ENCODE measurements at regions not wholly inside any gene's neighbourhood (a gene's known extent, or its start where the extent isn't known, plus 50 kb on each side); places are given as distances from the start of the nearest gene placed in this dataset.
A peak's percentile ranks its signal among the peaks of the same experiment; 100 is the strongest.

DNA sequence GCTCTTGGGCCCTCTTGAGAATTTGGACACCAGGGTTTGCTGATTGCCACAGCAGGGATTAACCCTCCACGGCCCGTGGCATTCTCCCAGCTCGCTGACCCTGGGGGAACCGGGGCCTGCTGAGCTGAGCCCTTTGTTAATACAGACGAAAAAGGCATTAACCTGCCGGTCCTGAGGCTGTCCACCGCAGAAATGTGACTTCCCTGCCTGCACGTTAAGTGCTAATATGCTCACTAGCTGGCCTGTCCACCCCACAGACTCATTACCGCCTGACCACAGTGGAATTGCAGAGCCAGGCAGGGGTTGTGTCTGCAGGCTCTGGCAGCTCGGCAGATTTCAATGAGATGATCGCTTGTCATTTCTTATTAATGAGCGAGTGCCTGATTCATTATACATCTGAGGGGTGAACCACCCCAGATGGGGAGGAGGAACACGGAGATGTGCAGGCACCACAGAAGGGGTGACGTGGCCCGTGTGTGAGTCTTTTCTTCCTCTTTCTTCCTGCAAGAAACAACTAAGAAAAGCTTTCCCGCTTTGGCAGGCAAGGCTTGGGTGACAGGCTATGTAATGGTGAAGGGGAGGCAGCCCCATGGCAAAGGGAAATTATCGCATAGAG lies 126.0 kb downstream of the GLI2 start:
- Histone ChIP-seq H2AFZ (ENCODE audit: low read length) (no peak overlapping the region), H3K36me3 (replicated peaks in 1 of 2; ENCODE audit: control insufficient read depth in 1 of 2, insufficient read depth in 2 of 2, low read length in 2 of 2) (no peaks in the 10 kb centered on the region), H3K9ac (ENCODE audit: insufficient read depth, low read depth, low read length) (no peak overlapping the region), H3K9me3 (ENCODE audit: low read length) (no peaks in the 10 kb centered on the region), H3K4me3 (replicated peaks in 1 of 3; ENCODE audit: insufficient read depth in 1 of 3, low read depth in 2 of 3, low read length in 3 of 3) (no peak overlapping the region), H3K79me2 (ENCODE audit: insufficient read depth, low read length) (no peaks in the 10 kb centered on the region), H3K27ac (ENCODE audit: extremely low read length, insufficient read depth, low read length) (no peak overlapping the region), H3K4me1 (ENCODE audit: insufficient read depth, low read length) (no peaks in the 10 kb centered on the region), H3K27me3 (ENCODE audit: control insufficient read depth in 1 of 2, insufficient read depth in 2 of 2, low read length in 2 of 2) (peaks cover 7 to 79% of the 10 kb centered on the region in 2 experiments; a peak in 4 of 5 replicates), H4K20me1 (ENCODE audit: insufficient read depth, low read length) (no peaks in the 10 kb centered on the region; the same call in 1 of the 2 replicates), H3K4me2 (ENCODE audit: low read depth, low read length) (no peak overlapping the region)
- TF ChIP-seq CREB1 (IDR thresholded peaks at IDR 0.05) (0 out of 2 replicates have a peak, but pooled peaks have one; percentile 17), CREB1 (CRISPR knock-in tag; IDR thresholded peaks at IDR 0.05) (no peak), SIN3A (IDR thresholded peaks at IDR 0.05; ENCODE audit: borderline replicate concordance, low read depth, low read length) (no peak)
- ChIA-PET POLR2A (no interaction called here), CTCF (ENCODE audit: low intra/inter-chr PET ratio, low total read pairs) (no interaction called here)
- WGBS (ENCODE audit: low lambda C conversion rate) = 25% methylated on average over 12 of the region's 17 CpGs
- intact Hi-C loops (cut with micrococcal nuclease; ENCODE audit: unreplicated experiment) = no loop called here
- DNase-seq (ENCODE audit: low spot score) (no peak), ATAC-seq (no peak), FAIRE-seq (no peak)
- in situ Hi-C loops (cut with HindIII; ENCODE audit: extremely low pct_ligation_motif_present, low pct_unique_long_range_greater_than_20kb) = no loop called here
- no TSS peak for BruUV-seq (replicated peaks)

GRCh38 chr2:120862201-120863060 lies 126.8 kb downstream of the GLI2 start:
- 41% methylated on average over 12 of the region's 18 CpGs for WGBS (ENCODE audit: low lambda C conversion rate)
- no peak for TF ChIP-seq ZNF253 (CRISPR knock-in tag; IDR thresholded peaks at IDR 0.05; ENCODE audit: borderline replicate concordance)
- Histone ChIP-seq H3K36me3 (replicated peaks in 1 of 2; ENCODE audit: control insufficient read depth in 1 of 2, insufficient read depth in 2 of 2, low read length in 2 of 2) (no peaks in the 10 kb centered on the region), H3K4me2 (ENCODE audit: low read depth, low read length) (no peak overlapping the region), H3K9me3 (ENCODE audit: low read length) (no peaks in the 10 kb centered on the region), H3K4me3 (replicated peaks in 1 of 3; ENCODE audit: insufficient read depth in 1 of 3, low read depth in 2 of 3, low read length in 3 of 3) (no peak overlapping the region), H4K20me1 (ENCODE audit: insufficient read depth, low read length) (no peaks in the 10 kb centered on the region; the same call in 1 of the 2 replicates), H3K27me3 (ENCODE audit: control insufficient read depth in 1 of 2, insufficient read depth in 2 of 2, low read length in 2 of 2) (peaks cover 11 to 86% of the 10 kb centered on the region in 2 experiments; a peak in 4 of 5 replicates), H3K4me1 (ENCODE audit: insufficient read depth, low read length) (no peaks in the 10 kb centered on the region), H3K9ac (ENCODE audit: insufficient read depth, low read depth, low read length) (no peak overlapping the region), H3K27ac (ENCODE audit: extremely low read length, insufficient read depth, low read length) (no peak overlapping the region), H3K79me2 (ENCODE audit: insufficient read depth, low read length) (no peaks in the 10 kb centered on the region), H2AFZ (ENCODE audit: low read length) (no peak overlapping the region)
- FAIRE-seq (no peak), DNase-seq (ENCODE audit: low spot score) (no peak), ATAC-seq (no peak)
- BruUV-seq (replicated peaks) = no TSS peak
- in situ Hi-C loops (cut with HindIII; ENCODE audit: extremely low pct_ligation_motif_present, low pct_unique_long_range_greater_than_20kb) (no loop called here), intact Hi-C loops (cut with micrococcal nuclease; ENCODE audit: unreplicated experiment) (no loop called here)
- POLR2A ChIA-PET = no interaction called here
- CTCF ChIA-PET (ENCODE audit: low intra/inter-chr PET ratio, low total read pairs) = no interaction called here

All from HepG2 (cell line).